Thyroid gland (tissue), 4 donors: ENCODE measurements at regions not wholly inside any gene's neighbourhood (a gene's known extent, or its start where the extent isn't known, plus 50 kb on each side); places are given as distances from the start of the nearest gene placed in this dataset.

Experiments used
- DNase-seq, 2 donors: peaks; one replicate each; pipeline ENCODE4 v3.0.0-alpha.2; 2019
- H3K27ac ChIP-seq, 3 donors: fragments of 200-600 bp; sonication (generic); 1 replicate in 2 of 3; 2 replicates in 1 of 3; pipeline ENCODE4 v1.5.1; 2016 to 2019; ENCODE audit warnings: mild to moderate bottlenecking in 1 of 3, moderate library complexity in 1 of 3
- H3K27me3 ChIP-seq: fragments of 200-600 bp; sonication (generic); one replicate; pipeline ENCODE4 v1.5.1; 2019
- H3K36me3 ChIP-seq, 2 donors: fragments of 200-600 bp; sonication (generic); one replicate each; pipeline ENCODE4 v1.5.1; 2016 to 2019
- H3K4me1 ChIP-seq, 2 donors: fragments of 200-600 bp; sonication (generic); one replicate each; pipeline ENCODE4 v1.5.1; 2017 to 2019
- H3K4me3 ChIP-seq, 3 donors: fragments of 200-600 bp; sonication (generic); replicated peaks in 1 of 3; 1 replicate in 2 of 3; 2 replicates in 1 of 3; pipeline ENCODE4 v1.5.1; 2016; ENCODE audit warnings: mild to moderate bottlenecking in 1 of 3
- H3K9me3 ChIP-seq: fragments of 200-600 bp; sonication (generic); one replicate; pipeline ENCODE4 v1.5.1; 2017
- CTCF ChIP-seq, 6 experiments: fragments of 200-600 bp in 3 of 6; fragments of 450-650 bp in 3 of 6; sonication (generic) in 3 of 6; IDR thresholded peaks; one replicate each; pipeline ENCODE4 v1.5.1; 2016 to 2019; ENCODE audit warnings: antibody characterized with exemption in 6 of 6, mild to moderate bottlenecking in 2 of 6, inconsistent platforms in 1 of 6, moderate library complexity in 1 of 6
- POLR2A ChIP-seq, 2 donors: fragments of 450-650 bp; IDR thresholded peaks; one replicate each; pipeline ENCODE4 v1.6.1; 2017; ENCODE audit warnings: antibody characterized with exemption in 2 of 2, mild to moderate bottlenecking in 2 of 2, moderate library complexity in 1 of 2
- WGBS, 2 donors: methylation state at CpG; one replicate each; pipeline ENCODE4 v1.1.5; 2017; 5-methylcytosine and 5-hydroxymethylcytosine counted together
- intact Hi-C: fragments of 100-400 bp; cut with DNase I; formaldehyde crosslinking; loops from one replicate; pipeline ENCODE4 v1.15.1; 2023

DNA sequence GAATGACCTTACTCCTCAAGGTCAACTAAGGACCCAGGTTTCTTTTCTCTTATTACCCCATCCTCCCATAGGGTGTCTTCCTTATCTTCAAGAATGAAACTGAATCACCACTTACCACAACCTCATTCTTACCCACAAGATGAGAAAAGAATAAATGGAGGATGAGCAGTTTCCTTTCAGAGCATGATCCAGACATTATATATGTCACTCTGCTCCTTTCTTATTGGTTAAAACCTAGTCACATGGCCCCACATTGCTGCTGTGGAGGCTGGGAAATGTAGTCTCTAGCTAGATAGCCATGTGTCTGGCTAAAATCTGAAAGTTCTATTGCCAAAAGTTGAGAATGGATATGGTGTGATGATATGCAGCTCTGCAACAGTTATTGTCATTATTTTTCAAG is 62.4 kb upstream of the RAI2 start:
- H3K27me3 ChIP-seq: no peaks in the 10 kb centered on the region
- TF ChIP-seq POLR2A (IDR thresholded peaks at IDR 0.05): no peak
- no peak for TF ChIP-seq CTCF (IDR thresholded peaks at IDR 0.05)
- no peaks in the 10 kb centered on the region for H3K36me3 ChIP-seq
- no peak overlapping the region for H3K27ac ChIP-seq
- no peak for DNase-seq
- no peaks in the 10 kb centered on the region for H3K4me1 ChIP-seq
- H3K4me3 ChIP-seq: no peak overlapping the region
- no peaks in the 10 kb centered on the region for H3K9me3 ChIP-seq
- intact Hi-C loops: no loop called here

DNA sequence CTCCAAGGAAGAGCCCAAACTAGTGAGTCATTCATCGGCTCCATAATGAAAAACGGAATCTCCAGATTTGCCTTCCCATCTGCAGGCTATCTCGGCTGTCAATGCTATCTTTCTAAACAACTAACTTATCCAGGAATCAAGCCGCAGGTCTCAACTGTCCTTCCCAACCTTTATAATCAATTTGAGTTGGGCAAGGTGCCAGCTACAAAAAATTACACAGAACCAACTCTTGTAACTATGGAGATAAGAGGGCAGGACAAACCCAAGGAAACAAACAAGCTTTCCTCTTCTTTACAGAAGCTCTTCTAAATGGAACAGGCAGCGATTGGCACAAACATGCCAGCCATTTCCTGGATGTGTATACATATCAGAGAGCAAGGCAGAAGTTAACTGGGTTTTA is 61.2 kb upstream of the RAI2 start:
- TF ChIP-seq POLR2A (IDR thresholded peaks at IDR 0.05): no peak
- TF ChIP-seq CTCF (IDR thresholded peaks at IDR 0.05): no peak
- H3K27ac ChIP-seq: no peak overlapping the region
- intact Hi-C loops: no loop called here
- no peak overlapping the region for H3K4me3 ChIP-seq
- H3K4me1 ChIP-seq: no peaks in the 10 kb centered on the region
- DNase-seq: no peak
- 65 to 71% methylated on average over 5 of the region's 5 CpGs for WGBS, 2 donors
- H3K36me3 ChIP-seq: no peaks in the 10 kb centered on the region
- no peaks in the 10 kb centered on the region for H3K9me3 ChIP-seq
- H3K27me3 ChIP-seq: no peaks in the 10 kb centered on the region

DNA sequence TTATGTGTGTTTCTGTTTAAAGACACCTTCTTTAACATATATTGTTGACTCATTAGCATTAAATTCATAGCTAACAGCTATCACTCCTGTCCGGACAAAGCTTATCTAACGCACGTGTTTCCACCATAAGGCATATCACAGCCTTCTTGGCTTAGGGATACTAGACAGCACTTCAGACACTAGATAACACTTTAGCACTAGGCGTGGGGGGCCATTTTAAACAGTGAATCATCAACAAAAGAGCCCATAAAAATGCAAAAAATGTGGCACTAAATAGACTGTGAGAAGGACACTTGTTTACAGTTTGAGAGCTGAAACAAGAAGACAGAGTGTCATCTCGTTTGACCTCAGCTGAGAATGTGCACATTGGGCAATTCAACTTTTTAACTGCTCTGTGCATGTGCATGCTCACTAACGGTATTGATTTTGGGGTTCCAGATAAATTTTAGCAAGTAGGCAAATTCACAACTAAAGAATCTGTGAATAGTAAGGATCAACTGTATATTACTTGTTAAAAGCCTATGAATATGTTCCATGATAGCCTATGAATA is 58.9 kb upstream of the RAI2 start:
- H3K36me3 ChIP-seq: no peaks in the 10 kb centered on the region
- H3K4me1 ChIP-seq: no peaks in the 10 kb centered on the region
- TF ChIP-seq CTCF (IDR thresholded peaks at IDR 0.05): no peak
- no peak for TF ChIP-seq POLR2A (IDR thresholded peaks at IDR 0.05)
- H3K27ac ChIP-seq: no peak overlapping the region
- H3K4me3 ChIP-seq: no peak overlapping the region
- H3K9me3 ChIP-seq: no peaks in the 10 kb centered on the region
- no peaks in the 10 kb centered on the region for H3K27me3 ChIP-seq
- intact Hi-C loops: no loop called here
- no peak for DNase-seq
- 88 to 91% methylated on average over 6 of the region's 6 CpGs for WGBS, 2 donors

- Histone ChIP-seq H3K36me3 (no peaks in the 10 kb centered on the region), H3K4me3 (no peak overlapping the region), H3K27ac (no peak overlapping the region), H3K27me3 (no peaks in the 10 kb centered on the region), H3K4me1 (no peaks in the 10 kb centered on the region), H3K9me3 (no peaks in the 10 kb centered on the region)
- TF ChIP-seq POLR2A (IDR thresholded peaks at IDR 0.05): no peak
- TF ChIP-seq CTCF (IDR thresholded peaks at IDR 0.05): no peak
- WGBS, 2 donors: 88 to 93% methylated on average over 4 of the region's 4 CpGs
- intact Hi-C loops: no loop called here
- no peak for DNase-seq
Observed at GRCh38 chrX:17917945-17918577, 57.0 kb upstream of the RAI2 start.

DNA sequence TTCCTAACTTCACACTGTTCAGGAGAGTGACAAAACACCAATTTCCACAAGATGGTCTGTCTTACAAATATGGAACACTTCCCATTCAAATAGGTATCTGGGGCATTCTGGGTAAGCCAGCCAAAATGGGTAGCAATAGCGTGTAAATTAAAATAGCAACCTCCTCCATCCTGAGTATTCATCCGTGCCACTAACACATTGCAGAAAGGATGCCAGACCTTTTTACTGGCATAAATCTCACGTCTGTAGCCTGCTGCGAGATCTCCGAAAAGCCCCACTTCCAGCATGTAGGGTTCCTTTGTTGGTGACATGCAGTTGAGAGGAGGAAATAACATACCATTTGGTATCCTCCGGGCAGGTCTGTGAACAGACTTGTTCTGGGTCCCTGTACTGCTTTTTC is 52.7 kb upstream of the RAI2 start:
- H3K9me3 ChIP-seq: no peaks in the 10 kb centered on the region
- TF ChIP-seq POLR2A (IDR thresholded peaks at IDR 0.05) (no peak), CTCF (IDR thresholded peaks at IDR 0.05) (no peak)
- intact Hi-C loops: no loop called here
- H3K4me3 ChIP-seq: no peak overlapping the region
- 93 to 100% methylated on average over 1 to 5 of the region's 6 CpGs for WGBS, 2 donors
- no peak for DNase-seq
- no peaks in the 10 kb centered on the region for H3K27me3 ChIP-seq
- H3K4me1 ChIP-seq: no peaks in the 10 kb centered on the region
- H3K27ac ChIP-seq: no peak overlapping the region
- no peaks in the 10 kb centered on the region for H3K36me3 ChIP-seq
